Thoracic aorta (tissue), 2 donors: ENCODE measurements at regions not wholly inside any gene's neighbourhood (a gene's known extent, or its start where the extent isn't known, plus 50 kb on each side); places are given as distances from the start of the nearest gene placed in this dataset.

Source experiments
- ATAC-seq: fragments of 150-250 bp; one replicate; pipeline ENCODE4 v1.8.0; 2017; ENCODE audit warnings: low read depth; ENCODE audit not compliant: insufficient number of reproducible peaks, low FRiP score
- DNase-seq: peaks from one replicate; pipeline ENCODE4 v3.0.0-alpha.2; 2020; ENCODE audit warnings: low spot score
- H3K27ac ChIP-seq, 2 donors: fragments of 200-600 bp; sonication (generic); 1 replicate in 1 of 2; 2 replicates in 1 of 2; pipeline ENCODE4 v1.5.1; 2016; ENCODE audit warnings: mild to moderate bottlenecking in 2 of 2, moderate library complexity in 2 of 2
- H3K27me3 ChIP-seq: fragments of 200-600 bp; sonication (generic); replicated peaks from 2 replicates; pipeline ENCODE4 v1.6.0; 2016; ENCODE audit warnings: mild to moderate bottlenecking; ENCODE audit not compliant: insufficient read depth
- H3K36me3 ChIP-seq: fragments of 200-600 bp; sonication (generic); one replicate; pipeline ENCODE4 v1.5.1; 2016
- H3K4me1 ChIP-seq, 2 donors: fragments of 200-600 bp; sonication (generic); 1 replicate in 1 of 2; 2 replicates in 1 of 2; pipeline versions ENCODE4 v1.5.1 to v1.6.0; 2016; ENCODE audit warnings: low read depth in 2 of 2, mild to moderate bottlenecking in 1 of 2; ENCODE audit not compliant: control insufficient read depth in 1 of 2
- H3K4me3 ChIP-seq: fragments of 200-600 bp; sonication (generic); 2 replicates; pipeline ENCODE4 v1.5.1; 2016; ENCODE audit warnings: mild to moderate bottlenecking
- H3K9me3 ChIP-seq: fragments of 200-600 bp; sonication (generic); 2 replicates; pipeline ENCODE4 v1.5.1; 2016
- TF ChIP-seq, protein P1 (sequence below): fragments of 200-600 bp; sonication (generic); IDR thresholded peaks from one replicate; pipeline ENCODE4 v1.5.1; 2019; ENCODE audit warnings: antibody characterized with exemption

DNA sequence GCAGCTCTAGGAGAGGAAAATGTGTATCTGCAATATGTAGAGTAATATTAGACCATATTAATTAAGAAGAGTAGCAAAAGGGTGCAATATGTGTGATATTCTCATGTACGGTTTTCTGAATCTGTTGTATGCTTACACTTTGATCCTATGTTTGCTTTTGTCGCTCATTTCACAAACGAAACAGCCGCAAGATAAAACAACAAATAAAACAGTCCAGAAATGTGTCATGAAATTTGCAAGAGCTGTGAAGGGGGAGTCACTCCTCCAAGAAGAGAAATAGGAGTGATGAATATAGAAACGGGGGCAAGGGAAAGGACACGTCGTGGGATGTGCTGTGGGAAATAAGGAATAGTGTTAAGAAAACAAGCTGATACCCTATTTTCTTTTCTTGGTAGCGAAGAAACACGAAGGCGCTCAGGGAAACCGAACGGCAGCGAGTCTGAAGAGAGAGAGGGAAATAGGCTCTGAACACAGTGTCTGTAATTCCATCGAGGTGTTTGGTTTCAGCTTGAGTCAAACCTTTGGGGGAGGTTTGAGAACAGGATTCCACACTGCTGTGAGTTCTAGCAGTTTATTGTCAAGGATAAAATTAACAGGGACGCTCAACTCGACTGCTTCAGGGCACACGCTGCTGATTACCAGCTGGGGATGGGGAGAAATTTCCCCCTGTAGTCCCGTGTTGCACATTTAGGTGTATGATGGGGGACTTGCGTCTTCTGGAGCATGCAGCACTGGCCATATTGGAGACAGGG, 595.6 kb upstream of the TENM3 start:
- Histone ChIP-seq H3K27ac (no peak overlapping the region), H3K9me3 (no peaks in the 10 kb centered on the region), H3K4me3 (no peak overlapping the region), H3K27me3 (no peaks in the 10 kb centered on the region), H3K4me1 (no peaks in the 10 kb centered on the region), H3K36me3 (no peaks in the 10 kb centered on the region)
- DNase-seq: no peak
- ATAC-seq: no peak
- TF ChIP-seq, protein P1, sequence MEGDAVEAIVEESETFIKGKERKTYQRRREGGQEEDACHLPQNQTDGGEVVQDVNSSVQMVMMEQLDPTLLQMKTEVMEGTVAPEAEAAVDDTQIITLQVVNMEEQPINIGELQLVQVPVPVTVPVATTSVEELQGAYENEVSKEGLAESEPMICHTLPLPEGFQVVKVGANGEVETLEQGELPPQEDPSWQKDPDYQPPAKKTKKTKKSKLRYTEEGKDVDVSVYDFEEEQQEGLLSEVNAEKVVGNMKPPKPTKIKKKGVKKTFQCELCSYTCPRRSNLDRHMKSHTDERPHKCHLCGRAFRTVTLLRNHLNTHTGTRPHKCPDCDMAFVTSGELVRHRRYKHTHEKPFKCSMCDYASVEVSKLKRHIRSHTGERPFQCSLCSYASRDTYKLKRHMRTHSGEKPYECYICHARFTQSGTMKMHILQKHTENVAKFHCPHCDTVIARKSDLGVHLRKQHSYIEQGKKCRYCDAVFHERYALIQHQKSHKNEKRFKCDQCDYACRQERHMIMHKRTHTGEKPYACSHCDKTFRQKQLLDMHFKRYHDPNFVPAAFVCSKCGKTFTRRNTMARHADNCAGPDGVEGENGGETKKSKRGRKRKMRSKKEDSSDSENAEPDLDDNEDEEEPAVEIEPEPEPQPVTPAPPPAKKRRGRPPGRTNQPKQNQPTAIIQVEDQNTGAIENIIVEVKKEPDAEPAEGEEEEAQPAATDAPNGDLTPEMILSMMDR: no peak

DNA sequence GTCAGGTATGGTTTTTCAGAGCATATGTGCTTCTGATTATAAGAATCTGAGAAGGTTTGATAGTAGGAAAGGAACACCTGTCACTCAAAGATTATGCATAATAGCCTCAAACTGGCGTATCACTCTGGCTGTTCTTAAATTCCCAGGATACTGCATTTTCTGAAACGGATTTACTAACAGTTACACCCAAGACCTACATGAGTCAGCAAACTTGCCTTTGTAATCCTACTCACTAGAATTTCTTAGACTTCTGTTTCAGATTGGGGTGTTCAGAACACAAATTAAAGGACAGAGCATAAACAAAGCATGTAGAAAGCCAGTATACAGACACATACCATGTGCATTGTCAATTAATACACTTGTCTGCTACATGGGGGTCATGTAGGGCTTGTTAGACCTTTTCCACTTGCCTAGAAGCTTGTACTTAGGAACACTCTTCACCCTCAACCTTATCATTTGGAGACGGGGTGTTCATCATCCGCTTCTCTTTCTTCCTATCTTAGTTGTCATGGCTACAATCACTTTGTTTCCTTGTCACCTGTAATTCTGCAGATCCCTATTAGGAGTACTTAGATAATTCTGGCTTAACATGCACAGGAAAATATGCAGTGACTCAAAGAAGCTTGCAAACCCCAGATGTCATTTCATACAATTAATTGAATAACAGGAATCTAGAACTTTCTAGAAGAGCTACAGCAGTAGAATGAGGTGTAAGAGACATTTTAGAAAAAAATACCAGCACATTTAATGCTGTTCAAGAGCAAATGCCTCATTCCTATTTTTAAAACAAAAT, 593.0 kb upstream of the TENM3 start:
- no peaks in the 10 kb centered on the region for H3K27me3 ChIP-seq
- H3K36me3 ChIP-seq: no peaks in the 10 kb centered on the region
- H3K4me3 ChIP-seq: no peak overlapping the region
- no peak for DNase-seq
- no peak overlapping the region for H3K27ac ChIP-seq
- H3K4me1 ChIP-seq: no peaks in the 10 kb centered on the region
- H3K9me3 ChIP-seq: no peaks in the 10 kb centered on the region
- TF ChIP-seq, protein P1: no peak
- ATAC-seq: no peak

DNA sequence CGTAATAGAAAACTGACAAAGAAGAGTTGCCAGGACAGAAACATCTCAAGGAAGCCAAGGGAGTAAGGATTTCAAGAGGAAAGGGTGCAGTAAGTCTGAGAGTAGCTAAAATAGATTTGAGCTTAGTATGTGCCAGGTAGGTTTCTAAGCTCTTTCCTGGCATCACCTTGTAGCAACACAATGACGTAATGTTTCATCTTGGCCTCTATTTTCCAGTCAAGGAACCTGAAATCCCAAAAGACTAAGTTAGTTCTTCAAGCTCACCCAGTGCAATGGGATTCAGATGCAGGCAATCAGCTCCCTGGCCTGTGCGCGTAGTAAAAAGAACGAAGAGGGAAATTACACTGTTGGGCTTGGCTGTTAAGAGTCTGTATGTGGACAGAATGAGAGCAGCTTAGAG, 586.5 kb upstream of the TENM3 start:
- H3K9me3 ChIP-seq: no peaks in the 10 kb centered on the region
- H3K36me3 ChIP-seq: no peaks in the 10 kb centered on the region
- TF ChIP-seq, protein P1: no peak
- no peaks in the 10 kb centered on the region for H3K4me1 ChIP-seq
- no peak overlapping the region for H3K27ac ChIP-seq
- ATAC-seq (no peak), DNase-seq (no peak)
- H3K4me3 ChIP-seq: no peak overlapping the region
- no peaks in the 10 kb centered on the region for H3K27me3 ChIP-seq

DNA sequence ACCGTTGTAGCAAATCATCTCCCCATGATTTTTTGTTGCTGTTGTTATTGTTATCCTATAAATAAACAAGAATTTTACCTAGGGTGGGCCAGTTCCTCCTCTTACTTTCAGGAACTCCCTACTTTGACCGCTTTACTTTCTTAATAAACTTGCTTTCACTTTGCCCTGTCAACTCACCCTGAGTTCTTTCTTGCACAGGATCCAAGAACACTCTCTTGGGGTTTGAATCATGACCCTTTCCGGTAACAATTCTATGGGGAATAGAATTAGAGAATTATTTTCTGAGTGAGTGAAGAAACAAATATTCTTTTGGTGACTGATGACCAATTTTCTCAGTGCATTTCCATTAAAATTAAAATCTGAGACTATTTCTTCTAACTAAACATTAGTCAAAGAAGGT, 584.0 kb upstream of the TENM3 start:
- TF ChIP-seq, protein P1: no peak
- H3K4me3 ChIP-seq: no peak overlapping the region
- ATAC-seq (no peak), DNase-seq (no peak)
- no peak overlapping the region for H3K27ac ChIP-seq
- H3K27me3 ChIP-seq: no peaks in the 10 kb centered on the region
- no peaks in the 10 kb centered on the region for H3K9me3 ChIP-seq
- no peaks in the 10 kb centered on the region for H3K4me1 ChIP-seq
- no peaks in the 10 kb centered on the region for H3K36me3 ChIP-seq

DNA sequence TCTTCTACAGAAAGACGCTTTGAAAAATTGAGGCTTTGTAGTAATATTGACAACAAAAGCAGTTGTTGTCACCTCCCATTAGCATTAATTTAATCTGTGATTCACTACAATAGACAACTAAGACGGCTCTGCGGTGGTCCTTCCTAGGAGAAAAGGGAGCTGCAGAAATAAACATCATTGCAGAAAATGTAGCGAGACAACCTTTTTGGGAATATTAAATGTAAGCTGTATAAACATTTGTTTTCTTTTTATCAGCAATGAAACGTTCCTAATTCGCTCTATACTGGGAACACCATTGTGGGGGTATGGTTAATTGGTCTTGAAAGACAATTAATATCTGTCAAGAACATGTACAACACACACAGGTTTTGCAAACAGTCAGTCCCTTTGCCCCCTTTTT, 583.3 kb upstream of the TENM3 start:
- Histone ChIP-seq H3K4me3 (no peak overlapping the region), H3K27ac (no peak overlapping the region), H3K27me3 (no peaks in the 10 kb centered on the region), H3K9me3 (no peaks in the 10 kb centered on the region), H3K4me1 (no peaks in the 10 kb centered on the region), H3K36me3 (no peaks in the 10 kb centered on the region)
- no peak for DNase-seq
- TF ChIP-seq, protein P1: no peak
- ATAC-seq: no peak
